ENCODE measurements at regions not wholly inside any gene's neighbourhood (a gene's known extent, or its start where the extent isn't known, plus 50 kb on each side); places are given as distances from the start of the nearest gene placed in this dataset.
"Not testable (repeated sequence)": the region's sequence is repeated elsewhere in the genome, so short reads cannot be mapped to it uniquely, and the experiment has no call there.

GRCh38 chr2:195356920-195357440, 300.0 kb upstream of the SLC39A10 start:
- no peak for TF ChIP-seq TAF1 (IDR thresholded peaks at IDR 0.05; ENCODE audit: borderline replicate concordance, low read depth, low read length)
- TF ChIP-seq POLR2A (IDR thresholded peaks at IDR 0.05; ENCODE audit: low read depth, low read length): no peak
- TF ChIP-seq POLR2AphosphoS5 (IDR thresholded peaks at IDR 0.05; ENCODE audit: low read depth, low read length): no peak
- DNase-seq (ENCODE audit: insufficient read length) (no peak), FAIRE-seq (no peak)

- DNase-seq (ENCODE audit: insufficient read length) (no peak), FAIRE-seq (no peak)
- no peak for TF ChIP-seq POLR2AphosphoS5 (IDR thresholded peaks at IDR 0.05; ENCODE audit: low read depth, low read length)
- TF ChIP-seq POLR2A (IDR thresholded peaks at IDR 0.05; ENCODE audit: low read depth, low read length): no peak
- TF ChIP-seq TAF1 (IDR thresholded peaks at IDR 0.05; ENCODE audit: borderline replicate concordance, low read depth, low read length): no peak
Observed at GRCh38 chr2:195356026-195356425, 301.0 kb upstream of the SLC39A10 start.

DNA sequence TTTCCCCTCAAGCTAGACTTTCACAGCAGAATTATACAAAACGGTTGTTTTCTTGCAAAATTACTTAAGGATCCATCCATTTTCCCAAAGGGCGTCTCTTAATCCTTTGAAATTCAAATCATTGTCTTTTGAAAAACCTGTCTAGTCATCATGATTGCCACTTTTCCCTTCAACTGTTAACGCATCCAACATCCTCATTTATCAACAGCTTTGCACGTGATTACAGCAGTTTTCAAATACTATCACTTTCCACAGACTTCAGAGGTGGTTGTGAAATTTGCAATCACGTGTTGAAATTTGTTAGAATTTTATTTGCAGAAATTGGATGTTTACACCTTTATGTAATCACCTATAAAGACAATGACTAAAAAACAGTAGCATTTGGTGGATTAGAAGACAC, 304.4 kb upstream of the SLC39A10 start:
- no peak for DNase-seq (ENCODE audit: insufficient read length)
- FAIRE-seq: no peak
- TF ChIP-seq TAF1 (IDR thresholded peaks at IDR 0.05; ENCODE audit: borderline replicate concordance, low read depth, low read length) (no peak), POLR2AphosphoS5 (IDR thresholded peaks at IDR 0.05; ENCODE audit: low read depth, low read length) (no peak), POLR2A (IDR thresholded peaks at IDR 0.05; ENCODE audit: low read depth, low read length) (no peak)

- no peak for DNase-seq (ENCODE audit: insufficient read length)
- no peak for TF ChIP-seq POLR2A (IDR thresholded peaks at IDR 0.05; ENCODE audit: low read depth, low read length)
- TF ChIP-seq TAF1 (IDR thresholded peaks at IDR 0.05; ENCODE audit: borderline replicate concordance, low read depth, low read length): no peak
- TF ChIP-seq POLR2AphosphoS5 (IDR thresholded peaks at IDR 0.05; ENCODE audit: low read depth, low read length): no peak
- peak; percentile 33 for FAIRE-seq
Observed at GRCh38 chr2:195343942-195344530, 313.0 kb upstream of the SLC39A10 start.

DNA sequence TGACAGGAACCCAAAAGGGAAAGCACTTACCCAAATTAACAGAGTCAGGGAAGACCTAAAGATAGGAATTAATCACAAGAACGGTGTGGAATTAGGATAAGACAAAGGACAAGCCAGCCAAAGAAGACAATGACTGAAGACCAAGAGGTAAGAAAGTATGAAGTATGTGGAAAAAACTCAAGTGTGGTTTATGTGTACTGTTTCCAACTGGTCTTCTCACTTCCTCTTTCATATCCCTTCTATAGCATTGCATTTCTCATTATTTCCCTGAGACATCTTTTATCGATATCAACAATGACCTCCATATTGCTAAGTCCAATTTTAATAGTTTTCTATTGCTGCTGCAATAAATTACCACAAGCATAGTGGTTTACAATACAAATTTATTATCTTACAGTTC, 313.5 kb upstream of the SLC39A10 start:
- TF ChIP-seq TAF1 (IDR thresholded peaks at IDR 0.05; ENCODE audit: borderline replicate concordance, low read depth, low read length) (no peak), POLR2AphosphoS5 (IDR thresholded peaks at IDR 0.05; ENCODE audit: low read depth, low read length) (no peak), POLR2A (IDR thresholded peaks at IDR 0.05; ENCODE audit: low read depth, low read length) (no peak)
- DNase-seq (ENCODE audit: insufficient read length) (no peak), FAIRE-seq (no peak)

- no peak for DNase-seq (ENCODE audit: insufficient read length)
- TF ChIP-seq POLR2AphosphoS5 (IDR thresholded peaks at IDR 0.05; ENCODE audit: low read depth, low read length) (no peak), TAF1 (IDR thresholded peaks at IDR 0.05; ENCODE audit: borderline replicate concordance, low read depth, low read length) (no peak), POLR2A (IDR thresholded peaks at IDR 0.05; ENCODE audit: low read depth, low read length) (no peak)
- no peak for FAIRE-seq
Observed at GRCh38 chr2:195342061-195342460, 315.0 kb upstream of the SLC39A10 start.

GRCh38 chr2:195338856-195339255, 318.2 kb upstream of the SLC39A10 start:
- FAIRE-seq (no peak), DNase-seq (ENCODE audit: insufficient read length) (no peak)
- TF ChIP-seq POLR2AphosphoS5 (IDR thresholded peaks at IDR 0.05; ENCODE audit: low read depth, low read length) (no peak), TAF1 (IDR thresholded peaks at IDR 0.05; ENCODE audit: borderline replicate concordance, low read depth, low read length) (no peak), POLR2A (IDR thresholded peaks at IDR 0.05; ENCODE audit: low read depth, low read length) (no peak)

DNA sequence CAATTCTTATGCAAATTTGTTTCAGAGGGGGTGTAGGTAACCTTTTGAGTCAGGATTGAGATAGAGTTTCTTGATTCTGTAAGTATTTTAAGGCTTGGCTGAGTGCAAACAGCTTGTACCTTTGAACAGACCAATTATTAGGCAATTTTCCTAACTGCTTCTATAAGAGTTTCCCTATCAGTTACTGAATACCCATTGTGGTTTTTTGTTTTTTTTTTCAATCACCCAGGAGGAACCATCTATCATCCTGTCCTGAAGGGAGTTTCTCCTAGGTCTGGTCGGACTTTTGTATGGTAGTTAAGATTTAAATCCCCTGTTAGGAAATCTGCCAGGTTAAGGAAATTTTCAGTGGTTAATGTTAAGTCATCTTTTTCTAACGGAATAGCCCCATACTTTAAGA, 319.4 kb upstream of the SLC39A10 start:
- FAIRE-seq (no peak), DNase-seq (ENCODE audit: insufficient read length) (no peak)
- no peak for TF ChIP-seq POLR2AphosphoS5 (IDR thresholded peaks at IDR 0.05; ENCODE audit: low read depth, low read length)
- TF ChIP-seq POLR2A (IDR thresholded peaks at IDR 0.05; ENCODE audit: low read depth, low read length): no peak
- no peak for TF ChIP-seq TAF1 (IDR thresholded peaks at IDR 0.05; ENCODE audit: borderline replicate concordance, low read depth, low read length)

GRCh38 chr2:195333869-195334268, 323.2 kb upstream of the SLC39A10 start:
- no peak for DNase-seq (ENCODE audit: insufficient read length)
- FAIRE-seq: no peak
- TF ChIP-seq POLR2A (IDR thresholded peaks at IDR 0.05; ENCODE audit: low read depth, low read length): no peak
- TF ChIP-seq POLR2AphosphoS5 (IDR thresholded peaks at IDR 0.05; ENCODE audit: low read depth, low read length): no peak
- no peak for TF ChIP-seq TAF1 (IDR thresholded peaks at IDR 0.05; ENCODE audit: borderline replicate concordance, low read depth, low read length)

DNA sequence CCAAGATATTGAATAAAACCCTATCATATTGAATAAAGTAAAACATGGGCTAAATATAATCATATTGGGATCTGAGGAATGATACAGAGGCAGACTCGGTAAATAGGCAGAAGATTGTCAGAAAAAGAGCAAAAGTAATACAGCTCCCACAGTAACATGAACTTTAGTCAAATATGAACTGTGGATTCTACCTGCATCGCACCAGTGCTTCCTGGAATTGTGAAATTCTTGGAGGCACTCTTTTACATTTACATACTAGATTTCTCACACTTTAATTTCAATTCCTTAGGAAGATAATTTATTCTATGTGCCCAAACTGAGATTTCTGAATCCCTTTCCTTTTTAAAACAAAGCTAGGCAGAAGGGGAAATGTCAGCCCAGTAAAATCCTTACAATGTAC, 325.1 kb upstream of the SLC39A10 start:
- no peak for TF ChIP-seq TAF1 (IDR thresholded peaks at IDR 0.05; ENCODE audit: borderline replicate concordance, low read depth, low read length)
- no peak for TF ChIP-seq POLR2A (IDR thresholded peaks at IDR 0.05; ENCODE audit: low read depth, low read length)
- no peak for TF ChIP-seq POLR2AphosphoS5 (IDR thresholded peaks at IDR 0.05; ENCODE audit: low read depth, low read length)
- FAIRE-seq: no peak
- no peak for DNase-seq (ENCODE audit: insufficient read length)

DNA sequence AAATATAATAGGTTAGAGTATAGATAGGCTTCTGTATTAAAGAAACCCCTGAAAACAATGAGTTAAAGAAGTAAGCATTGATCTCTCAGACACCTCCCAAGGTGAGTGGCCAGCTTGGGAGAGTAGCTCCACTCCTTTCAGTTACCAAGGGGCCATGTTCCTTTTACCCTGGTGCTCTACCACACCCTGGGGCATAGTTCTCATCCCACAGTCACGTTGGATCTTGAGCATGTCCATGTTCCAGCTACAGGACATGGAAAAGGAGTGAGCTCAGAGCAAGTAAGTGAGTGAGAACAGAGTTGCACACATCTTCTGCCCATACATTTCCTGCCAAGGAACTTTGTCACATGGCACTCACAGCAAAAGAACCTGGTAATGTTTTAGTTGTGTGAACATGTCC, 325.9 kb upstream of the SLC39A10 start:
- TF ChIP-seq TAF1 (IDR thresholded peaks at IDR 0.05; ENCODE audit: borderline replicate concordance, low read depth, low read length): no peak
- FAIRE-seq: no peak
- DNase-seq (ENCODE audit: insufficient read length): no peak

DNA sequence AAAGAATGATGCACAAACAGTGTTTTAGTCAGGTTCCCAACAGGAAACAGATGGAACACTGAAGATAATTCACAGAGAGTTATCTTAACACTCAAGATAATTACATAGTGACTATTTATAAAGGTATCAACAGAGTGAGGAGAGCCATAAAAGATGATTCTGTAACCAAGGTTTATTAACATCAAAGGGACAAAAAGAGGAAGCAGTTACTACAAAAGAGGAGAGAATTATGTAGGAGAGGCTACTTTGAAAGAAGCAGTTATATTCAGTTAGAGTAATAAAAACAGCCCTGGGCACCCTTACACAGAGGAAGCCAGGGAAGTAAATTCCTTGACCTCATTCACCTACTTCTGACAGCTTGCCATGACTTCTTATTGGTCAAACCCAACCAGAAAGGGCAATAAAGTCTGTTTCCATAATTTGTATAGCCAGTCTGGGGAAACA, 326.5 kb upstream of the SLC39A10 start:
- TF ChIP-seq POLR2A (IDR thresholded peaks at IDR 0.05; ENCODE audit: low read depth, low read length): no peak
- TF ChIP-seq TAF1 (IDR thresholded peaks at IDR 0.05; ENCODE audit: borderline replicate concordance, low read depth, low read length): no peak
- TF ChIP-seq POLR2AphosphoS5 (IDR thresholded peaks at IDR 0.05; ENCODE audit: low read depth, low read length): no peak
- DNase-seq (ENCODE audit: insufficient read length) (no peak), FAIRE-seq (no peak)

DNA sequence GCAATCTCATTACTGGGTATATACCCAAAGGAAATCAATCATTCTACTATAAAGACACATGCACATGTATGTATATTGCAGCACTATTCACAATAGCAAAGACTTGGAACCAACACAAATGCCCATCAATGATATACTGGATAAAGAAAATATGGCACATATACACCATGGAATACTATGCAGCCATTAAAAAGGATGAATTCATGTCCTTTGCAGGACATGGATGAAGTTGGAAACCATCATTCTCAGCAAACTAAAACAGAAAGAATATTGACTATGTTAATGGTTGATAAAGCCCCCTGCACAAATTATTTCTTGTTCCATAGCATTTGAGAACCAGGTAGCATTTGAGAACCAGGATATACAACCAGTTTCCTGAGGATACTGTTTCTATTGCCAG, 327.2 kb upstream of the SLC39A10 start:
- FAIRE-seq; DNase-seq (ENCODE audit: insufficient read length): not testable (repeated sequence)

Measured in GM12892 (cell line).